GM12892 (cell line): ENCODE measurements at regions not wholly inside any gene's neighbourhood (a gene's known extent, or its start where the extent isn't known, plus 50 kb on each side); places are given as distances from the start of the nearest gene placed in this dataset.

ENCODE experiments used
- POLR2A ChIP-seq: IDR thresholded peaks from 2 replicates; pipeline ENCODE4 v1.6.1; 2011; ENCODE audit warnings: low read depth, low read length, control low read depth
- POLR2AphosphoS5 ChIP-seq: IDR thresholded peaks from 2 replicates; pipeline ENCODE4 v1.6.1; 2011; ENCODE audit warnings: low read depth, low read length, control low read depth
- TAF1 ChIP-seq: IDR thresholded peaks from 2 replicates; pipeline ENCODE4 v1.6.1; 2011; ENCODE audit warnings: low read depth, mild to moderate bottlenecking, control low read depth, low read length, borderline replicate concordance

GRCh38 chr10:62911210-62911963 lies 95.2 kb upstream of the EGR2 start:
- TF ChIP-seq POLR2A (no peak), POLR2AphosphoS5 (no peak), TAF1 (no peak)
